ENCODE measurements at regions not wholly inside any gene's neighbourhood (a gene's known extent, or its start where the extent isn't known, plus 50 kb on each side); places are given as distances from the start of the nearest gene placed in this dataset.

GRCh38 chr20:40926928-40927327, 101.7 kb upstream of the TOP1 start:
- no peaks in the 10 kb centered on the region for H3F3A ChIP-seq (ENCODE audit: low read length, unreplicated experiment)
- H3K9me2 ChIP-seq (replicated peaks; ENCODE audit: low read length): no peaks in the 10 kb centered on the region; the same call in 1 of the 2 replicates
- no peaks in the 10 kb centered on the region for H3K79me2 ChIP-seq (ENCODE audit: low read length)
- no peak overlapping the region for H3K9ac ChIP-seq (ENCODE audit: low read length)
- ATAC-seq (no peak), DNase-seq (no peak)
- ChIA-PET POLR2A (ENCODE audit: unreplicated experiment) (no interaction called here), CTCF (no interaction called here)
- TF ChIP-seq EZH2 (IDR thresholded peaks at IDR 0.05; ENCODE audit: low read length, unreplicated experiment): no peak
- TF ChIP-seq, protein P1, sequence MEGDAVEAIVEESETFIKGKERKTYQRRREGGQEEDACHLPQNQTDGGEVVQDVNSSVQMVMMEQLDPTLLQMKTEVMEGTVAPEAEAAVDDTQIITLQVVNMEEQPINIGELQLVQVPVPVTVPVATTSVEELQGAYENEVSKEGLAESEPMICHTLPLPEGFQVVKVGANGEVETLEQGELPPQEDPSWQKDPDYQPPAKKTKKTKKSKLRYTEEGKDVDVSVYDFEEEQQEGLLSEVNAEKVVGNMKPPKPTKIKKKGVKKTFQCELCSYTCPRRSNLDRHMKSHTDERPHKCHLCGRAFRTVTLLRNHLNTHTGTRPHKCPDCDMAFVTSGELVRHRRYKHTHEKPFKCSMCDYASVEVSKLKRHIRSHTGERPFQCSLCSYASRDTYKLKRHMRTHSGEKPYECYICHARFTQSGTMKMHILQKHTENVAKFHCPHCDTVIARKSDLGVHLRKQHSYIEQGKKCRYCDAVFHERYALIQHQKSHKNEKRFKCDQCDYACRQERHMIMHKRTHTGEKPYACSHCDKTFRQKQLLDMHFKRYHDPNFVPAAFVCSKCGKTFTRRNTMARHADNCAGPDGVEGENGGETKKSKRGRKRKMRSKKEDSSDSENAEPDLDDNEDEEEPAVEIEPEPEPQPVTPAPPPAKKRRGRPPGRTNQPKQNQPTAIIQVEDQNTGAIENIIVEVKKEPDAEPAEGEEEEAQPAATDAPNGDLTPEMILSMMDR (conservative IDR thresholded peaks at IDR 0.05; ENCODE audit: low read depth, low read length): no peak
- no peak for TF ChIP-seq EZH2phosphoT487 (IDR thresholded peaks at IDR 0.05; ENCODE audit: borderline replicate concordance, low read length)
- no peaks in the 10 kb centered on the region for H3K9me3 ChIP-seq (ENCODE audit: low read length)
- no TSS peak for BruUV-seq (replicated peaks)
- H3K4me2 ChIP-seq (ENCODE audit: low read length): no peak overlapping the region
- no peaks in the 10 kb centered on the region for H4K20me1 ChIP-seq (ENCODE audit: low read length)
- no peaks in the 10 kb centered on the region for H3K36me3 ChIP-seq (ENCODE audit: low read depth, low read length)
- H3K4me1 ChIP-seq (ENCODE audit: insufficient read depth, low read length): no peaks in the 10 kb centered on the region
- H2AFZ ChIP-seq (ENCODE audit: low read length): no peak overlapping the region
- peaks cover 42% of the 10 kb centered on the region for H3K27me3 ChIP-seq (ENCODE audit: low read length)
- no peak overlapping the region for H3K27ac ChIP-seq (ENCODE audit: low read length)
- intact Hi-C loops (cut with micrococcal nuclease): no loop called here
- H3K4me3 ChIP-seq (ENCODE audit: low read length): no peak overlapping the region

DNA sequence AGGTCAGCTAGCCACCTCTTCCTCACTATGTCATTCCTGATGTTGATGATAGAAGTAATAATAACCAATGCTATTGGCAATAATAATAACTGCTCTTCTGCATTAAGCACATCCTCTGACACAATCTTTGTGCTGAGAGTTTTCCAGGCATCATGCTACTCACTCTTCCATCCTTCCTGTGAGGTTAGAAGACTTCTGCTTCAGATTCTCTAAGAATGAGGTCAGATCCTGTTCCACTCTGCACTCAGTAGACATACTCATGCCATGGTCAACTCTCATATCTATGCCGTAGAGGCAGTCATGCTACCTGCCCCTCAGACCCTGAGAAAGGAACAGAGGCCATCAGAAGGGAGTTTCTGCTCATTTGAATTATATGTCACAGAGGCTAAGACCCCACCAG, 98.1 kb upstream of the TOP1 start:
- Histone ChIP-seq H3K27me3 (ENCODE audit: low read length) (peaks cover 31% of the 10 kb centered on the region), H4K20me1 (ENCODE audit: low read length) (no peaks in the 10 kb centered on the region), H3K79me2 (ENCODE audit: low read length) (no peaks in the 10 kb centered on the region), H3K36me3 (ENCODE audit: low read depth, low read length) (no peaks in the 10 kb centered on the region), H3K9me3 (ENCODE audit: low read length) (no peaks in the 10 kb centered on the region), H3K4me2 (ENCODE audit: low read length) (no peak overlapping the region), H2AFZ (ENCODE audit: low read length) (no peak overlapping the region), H3K9me2 (replicated peaks; ENCODE audit: low read length) (no peaks in the 10 kb centered on the region), H3K4me1 (ENCODE audit: insufficient read depth, low read length) (no peaks in the 10 kb centered on the region), H3F3A (ENCODE audit: low read length, unreplicated experiment) (no peaks in the 10 kb centered on the region), H3K4me3 (ENCODE audit: low read length) (no peak overlapping the region), H3K9ac (ENCODE audit: low read length) (no peak overlapping the region), H3K27ac (ENCODE audit: low read length) (no peak overlapping the region)
- ChIA-PET POLR2A (ENCODE audit: unreplicated experiment) (no interaction called here), CTCF (no interaction called here)
- TF ChIP-seq EZH2 (IDR thresholded peaks at IDR 0.05; ENCODE audit: low read length, unreplicated experiment) (no peak), EZH2phosphoT487 (IDR thresholded peaks at IDR 0.05; ENCODE audit: borderline replicate concordance, low read length) (no peak)
- TF ChIP-seq, protein P1 (conservative IDR thresholded peaks at IDR 0.05; ENCODE audit: low read depth, low read length): no peak
- ATAC-seq (no peak), DNase-seq (no peak)
- intact Hi-C loops (cut with micrococcal nuclease): no loop called here
- no TSS peak for BruUV-seq (replicated peaks)

GRCh38 chr20:40931410-40932044, 97.1 kb upstream of the TOP1 start:
- peaks cover 21% of the 10 kb centered on the region for H3K27me3 ChIP-seq (ENCODE audit: low read length)
- no peak overlapping the region for H3K9ac ChIP-seq (ENCODE audit: low read length)
- no peaks in the 10 kb centered on the region for H3K9me3 ChIP-seq (ENCODE audit: low read length)
- no peaks in the 10 kb centered on the region for H3K79me2 ChIP-seq (ENCODE audit: low read length)
- DNase-seq (no peak), ATAC-seq (no peak)
- H3K4me3 ChIP-seq (ENCODE audit: low read length): no peak overlapping the region
- H2AFZ ChIP-seq (ENCODE audit: low read length): no peak overlapping the region
- CTCF ChIA-PET: no interaction called here
- TF ChIP-seq EZH2phosphoT487 (IDR thresholded peaks at IDR 0.05; ENCODE audit: borderline replicate concordance, low read length) (no peak), EZH2 (IDR thresholded peaks at IDR 0.05; ENCODE audit: low read length, unreplicated experiment) (no peak)
- TF ChIP-seq, protein P1 (conservative IDR thresholded peaks at IDR 0.05; ENCODE audit: low read depth, low read length): no peak
- H3K4me2 ChIP-seq (ENCODE audit: low read length): no peak overlapping the region
- POLR2A ChIA-PET (ENCODE audit: unreplicated experiment): no interaction called here
- no peaks in the 10 kb centered on the region for H4K20me1 ChIP-seq (ENCODE audit: low read length)
- H3K4me1 ChIP-seq (ENCODE audit: insufficient read depth, low read length): no peaks in the 10 kb centered on the region
- intact Hi-C loops (cut with micrococcal nuclease): no loop called here
- no peaks in the 10 kb centered on the region for H3F3A ChIP-seq (ENCODE audit: low read length, unreplicated experiment)
- H3K9me2 ChIP-seq (replicated peaks; ENCODE audit: low read length): no peaks in the 10 kb centered on the region
- H3K36me3 ChIP-seq (ENCODE audit: low read depth, low read length): no peaks in the 10 kb centered on the region
- H3K27ac ChIP-seq (ENCODE audit: low read length): no peak overlapping the region
- BruUV-seq (replicated peaks): no TSS peak
